ENCODE measurements at regions not wholly inside any gene's neighbourhood (a gene's known extent, or its start where the extent isn't known, plus 50 kb on each side); places are given as distances from the start of the nearest gene placed in this dataset.

DNA sequence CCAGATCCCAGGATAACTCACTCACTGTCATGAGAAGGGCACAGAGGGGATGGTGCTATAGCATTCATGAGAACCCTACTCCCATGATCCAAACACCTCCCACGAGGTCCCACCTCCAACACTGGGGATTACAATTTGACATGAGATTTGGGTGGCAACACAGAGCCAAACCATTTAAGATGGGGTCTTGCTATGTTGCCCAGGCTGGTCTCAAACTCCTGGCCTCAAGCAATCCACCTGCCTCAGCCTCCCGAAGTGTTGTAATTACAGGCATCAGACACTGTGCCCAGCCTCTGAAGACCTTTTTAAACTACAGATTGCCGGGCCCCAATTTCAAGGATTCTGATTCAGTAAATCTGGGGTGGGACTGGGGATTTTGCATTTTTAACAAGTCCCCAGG, 98.5 kb downstream of the BAMBI start:
- TF ChIP-seq POLR2A (IDR thresholded peaks at IDR 0.05) (no peak), EP300 (IDR thresholded peaks at IDR 0.05) (no peak), POLR2AphosphoS5 (IDR thresholded peaks at IDR 0.05) (no peak)
- TF ChIP-seq, protein P1, sequence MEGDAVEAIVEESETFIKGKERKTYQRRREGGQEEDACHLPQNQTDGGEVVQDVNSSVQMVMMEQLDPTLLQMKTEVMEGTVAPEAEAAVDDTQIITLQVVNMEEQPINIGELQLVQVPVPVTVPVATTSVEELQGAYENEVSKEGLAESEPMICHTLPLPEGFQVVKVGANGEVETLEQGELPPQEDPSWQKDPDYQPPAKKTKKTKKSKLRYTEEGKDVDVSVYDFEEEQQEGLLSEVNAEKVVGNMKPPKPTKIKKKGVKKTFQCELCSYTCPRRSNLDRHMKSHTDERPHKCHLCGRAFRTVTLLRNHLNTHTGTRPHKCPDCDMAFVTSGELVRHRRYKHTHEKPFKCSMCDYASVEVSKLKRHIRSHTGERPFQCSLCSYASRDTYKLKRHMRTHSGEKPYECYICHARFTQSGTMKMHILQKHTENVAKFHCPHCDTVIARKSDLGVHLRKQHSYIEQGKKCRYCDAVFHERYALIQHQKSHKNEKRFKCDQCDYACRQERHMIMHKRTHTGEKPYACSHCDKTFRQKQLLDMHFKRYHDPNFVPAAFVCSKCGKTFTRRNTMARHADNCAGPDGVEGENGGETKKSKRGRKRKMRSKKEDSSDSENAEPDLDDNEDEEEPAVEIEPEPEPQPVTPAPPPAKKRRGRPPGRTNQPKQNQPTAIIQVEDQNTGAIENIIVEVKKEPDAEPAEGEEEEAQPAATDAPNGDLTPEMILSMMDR (IDR thresholded peaks at IDR 0.05), result no peak
